ENCODE measurements at regions not wholly inside any gene's neighbourhood (a gene's known extent, or its start where the extent isn't known, plus 50 kb on each side); places are given as distances from the start of the nearest gene placed in this dataset.
A peak's percentile ranks its signal among the peaks of the same experiment; 100 is the strongest.

- intact Hi-C loops (cut with DNase I): no loop called here
- TF ChIP-seq, protein P1, sequence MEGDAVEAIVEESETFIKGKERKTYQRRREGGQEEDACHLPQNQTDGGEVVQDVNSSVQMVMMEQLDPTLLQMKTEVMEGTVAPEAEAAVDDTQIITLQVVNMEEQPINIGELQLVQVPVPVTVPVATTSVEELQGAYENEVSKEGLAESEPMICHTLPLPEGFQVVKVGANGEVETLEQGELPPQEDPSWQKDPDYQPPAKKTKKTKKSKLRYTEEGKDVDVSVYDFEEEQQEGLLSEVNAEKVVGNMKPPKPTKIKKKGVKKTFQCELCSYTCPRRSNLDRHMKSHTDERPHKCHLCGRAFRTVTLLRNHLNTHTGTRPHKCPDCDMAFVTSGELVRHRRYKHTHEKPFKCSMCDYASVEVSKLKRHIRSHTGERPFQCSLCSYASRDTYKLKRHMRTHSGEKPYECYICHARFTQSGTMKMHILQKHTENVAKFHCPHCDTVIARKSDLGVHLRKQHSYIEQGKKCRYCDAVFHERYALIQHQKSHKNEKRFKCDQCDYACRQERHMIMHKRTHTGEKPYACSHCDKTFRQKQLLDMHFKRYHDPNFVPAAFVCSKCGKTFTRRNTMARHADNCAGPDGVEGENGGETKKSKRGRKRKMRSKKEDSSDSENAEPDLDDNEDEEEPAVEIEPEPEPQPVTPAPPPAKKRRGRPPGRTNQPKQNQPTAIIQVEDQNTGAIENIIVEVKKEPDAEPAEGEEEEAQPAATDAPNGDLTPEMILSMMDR (IDR thresholded peaks at IDR 0.05): no peak
- no peak for TF ChIP-seq POLR2A (IDR thresholded peaks at IDR 0.05)
- no peaks in the 10 kb centered on the region for H3K27me3 ChIP-seq
- H3K36me3 ChIP-seq: no peaks in the 10 kb centered on the region
- H3K4me1 ChIP-seq: no peaks in the 10 kb centered on the region
- WGBS, 2 donors: 59 to 66% methylated on average over 3 of the region's 3 CpGs
- H3K4me3 ChIP-seq: no peak overlapping the region
- no peak for DNase-seq
- H3K27ac ChIP-seq: peak overlapping the region in 2 of 4 donors; percentile 5 to 10
- H3K9me3 ChIP-seq: no peaks in the 10 kb centered on the region
Measured at GRCh38 chr15:35606450-35606779, 60.5 kb upstream of the DPH6 start.

GRCh38 chr15:35616498-35617271 lies 70.7 kb upstream of the DPH6 start:
- Histone ChIP-seq H3K4me1 (peaks cover 0 to 7% (median 0%) of the 10 kb centered on the region in 3 donors), H3K27me3 (no peaks in the 10 kb centered on the region), H3K9me3 (no peaks in the 10 kb centered on the region), H3K27ac (no peak overlapping the region), H3K36me3 (no peaks in the 10 kb centered on the region), H3K4me3 (no peak overlapping the region)
- no peak for DNase-seq
- no peak for TF ChIP-seq POLR2A (IDR thresholded peaks at IDR 0.05)
- TF ChIP-seq, protein P1 (IDR thresholded peaks at IDR 0.05): no peak
- intact Hi-C loops (cut with DNase I): no loop called here
- 68 to 84% methylated on average over 1 of the region's 1 CpG for WGBS, 2 donors

DNA sequence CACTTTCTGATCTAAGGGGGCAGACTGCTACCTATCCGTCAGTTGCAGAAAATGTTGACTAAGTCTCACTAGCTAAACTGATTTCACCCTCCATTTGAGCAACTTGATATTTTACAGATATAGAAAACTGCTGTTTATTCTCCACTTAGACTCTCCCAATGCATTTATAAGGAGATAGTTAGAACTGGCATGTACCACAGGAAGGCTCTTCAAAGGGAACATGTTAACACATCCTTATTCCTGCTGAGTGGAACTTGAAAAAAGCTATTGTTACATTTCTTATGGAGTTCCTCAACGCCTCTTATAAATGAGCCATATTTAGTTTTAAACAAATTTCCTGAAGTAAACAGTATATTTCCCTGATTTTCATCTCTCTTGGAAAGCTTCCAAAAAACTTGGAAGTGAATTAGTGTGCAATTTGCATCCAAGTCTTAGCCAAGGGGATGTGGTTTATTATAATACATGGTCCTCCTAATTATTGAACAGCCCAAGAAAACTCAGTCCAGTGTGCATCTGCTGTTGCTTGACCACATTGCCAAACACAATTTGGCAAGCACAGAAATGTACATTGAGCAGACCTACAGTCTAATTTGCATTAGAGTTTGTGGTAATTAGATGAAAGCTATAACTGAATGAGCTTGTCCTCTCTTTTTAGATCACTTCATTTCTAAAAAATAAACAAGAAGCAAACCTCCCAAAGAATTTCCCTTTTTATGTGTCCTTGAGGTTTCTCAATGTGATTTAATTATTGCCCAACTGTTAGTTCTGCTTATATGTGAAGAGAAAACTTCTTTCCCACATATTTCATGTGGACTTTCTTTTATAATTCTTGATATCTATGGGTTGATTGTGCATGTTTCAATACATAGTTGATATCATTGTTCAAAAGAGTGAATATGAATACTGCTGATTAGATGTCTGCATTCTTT lies 72.6 kb upstream of the DPH6 start:
- 62 to 65% methylated on average over 2 of the region's 2 CpGs for WGBS, 2 donors
- H3K4me3 ChIP-seq: no peak overlapping the region
- no peak for DNase-seq
- TF ChIP-seq, protein P1 (IDR thresholded peaks at IDR 0.05): no peak
- no peak for TF ChIP-seq POLR2A (IDR thresholded peaks at IDR 0.05)
- H3K36me3 ChIP-seq: no peaks in the 10 kb centered on the region
- no peak overlapping the region for H3K27ac ChIP-seq
- peaks cover 0 to 7% (median 0%) of the 10 kb centered on the region in 3 donors for H3K4me1 ChIP-seq
- H3K27me3 ChIP-seq: no peaks in the 10 kb centered on the region
- intact Hi-C loops (cut with DNase I): no loop called here
- H3K9me3 ChIP-seq: no peaks in the 10 kb centered on the region

DNA sequence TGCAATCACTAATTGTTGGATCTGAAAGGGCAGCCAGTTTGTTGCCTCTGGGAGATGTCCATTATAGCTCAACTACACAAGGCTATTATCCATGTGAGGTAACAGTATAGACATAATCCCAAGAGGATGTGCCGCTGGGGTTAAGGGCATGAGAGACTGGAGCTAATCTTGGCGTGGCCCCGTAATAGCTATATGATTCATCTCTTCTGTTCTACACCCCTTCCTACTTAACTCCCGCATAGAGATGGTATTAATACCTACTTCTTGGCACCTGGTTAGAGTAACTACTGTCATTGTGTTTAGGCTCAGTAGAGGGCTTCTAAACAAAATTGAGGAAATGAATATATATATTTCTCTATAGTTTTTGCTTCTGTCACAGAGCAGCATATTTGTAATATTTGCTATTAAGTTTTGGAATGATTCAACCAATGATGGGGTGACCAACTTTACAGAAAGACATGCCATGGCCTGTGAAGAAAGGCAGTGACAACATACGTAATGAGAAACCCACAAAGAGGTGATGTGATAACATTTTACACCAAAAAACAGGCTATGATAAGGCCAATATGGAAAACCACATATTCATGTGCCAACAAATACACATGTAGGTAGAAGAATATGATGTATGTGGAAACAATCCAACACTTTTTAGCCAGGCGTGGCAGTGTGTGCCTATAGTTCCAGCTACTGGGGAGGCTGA lies 76.8 kb upstream of the DPH6 start:
- Histone ChIP-seq H3K27me3 (no peaks in the 10 kb centered on the region), H3K27ac (peak overlapping the region in 2 of 4 donors; percentile 5 to 40), H3K9me3 (no peaks in the 10 kb centered on the region), H3K4me1 (peaks cover 0 to 28% (median 0%) of the 10 kb centered on the region in 3 donors), H3K36me3 (no peaks in the 10 kb centered on the region), H3K4me3 (no peak overlapping the region)
- no peak for DNase-seq
- intact Hi-C loops (cut with DNase I): no loop called here
- WGBS, 2 donors: 54 to 59% methylated on average over 6 of the region's 6 CpGs
- TF ChIP-seq, protein P1 (IDR thresholded peaks at IDR 0.05): no peak
- no peak for TF ChIP-seq POLR2A (IDR thresholded peaks at IDR 0.05)

Data from esophagus squamous epithelium (tissue), 5 donors.